ENCODE measurements at regions not wholly inside any gene's neighbourhood (a gene's known extent, or its start where the extent isn't known, plus 50 kb on each side); places are given as distances from the start of the nearest gene placed in this dataset.

- Mint-ChIP-seq H3K36me3 (no peaks in the 10 kb centered on the region), H3K4me3 (no peak overlapping the region), H3K4me1 (no peaks in the 10 kb centered on the region), H3K27me3 (ENCODE audit: low read depth in 2 of 2) (no peaks in the 10 kb centered on the region), H3K9me3 (peaks cover 8 to 9% of the 10 kb centered on the region in 2 donors), H3K27ac (no peak overlapping the region)
- intact Hi-C loops (cut with micrococcal nuclease), result no loop called here
- H3K36me3 ChIP-seq (ENCODE audit: control insufficient read depth, insufficient read depth, low read length), result no peaks in the 10 kb centered on the region
- no peaks in the 10 kb centered on the region for H3K9me3 ChIP-seq (ENCODE audit: control insufficient read depth, insufficient read depth, low read length)
- TF ChIP-seq CTCF (IDR thresholded peaks at IDR 0.05), result no peak
- 92% methylated on average over 3 of the region's 3 CpGs for WGBS (ENCODE audit: insufficient coverage)
- H3K27ac ChIP-seq (ENCODE audit: low read length), result no peak overlapping the region
- H3K4me1 ChIP-seq (ENCODE audit: control insufficient read depth, insufficient read depth, low read length), result no peaks in the 10 kb centered on the region
- H3K27me3 ChIP-seq (ENCODE audit: control insufficient read depth, insufficient read depth, low read length), result no peaks in the 10 kb centered on the region
- H3K4me3 ChIP-seq (ENCODE audit: low read length), result no peak overlapping the region
- DNase-seq, result no peak
- no peak for ATAC-seq
These were observed 771.1 kb downstream of the NR2F1-AS1 start for GRCh38 chr5:92809855-92810465.

- 86% methylated on average over 1 of the region's 1 CpG for WGBS (ENCODE audit: insufficient coverage)
These were observed 772.5 kb downstream of the NR2F1-AS1 start for GRCh38 chr5:92808474-92808873.

GRCh38 chr5:92807085-92807484 is 773.9 kb downstream of the NR2F1-AS1 start:
- H3K4me1 Mint-ChIP-seq, result no peaks in the 10 kb centered on the region
- ATAC-seq, result no peak
- Histone ChIP-seq H3K27me3 (ENCODE audit: control insufficient read depth, insufficient read depth, low read length) (no peaks in the 10 kb centered on the region), H3K4me1 (ENCODE audit: control insufficient read depth, insufficient read depth, low read length) (no peaks in the 10 kb centered on the region), H3K9me3 (ENCODE audit: control insufficient read depth, insufficient read depth, low read length) (no peaks in the 10 kb centered on the region), H3K36me3 (ENCODE audit: control insufficient read depth, insufficient read depth, low read length) (no peaks in the 10 kb centered on the region), H3K27ac (ENCODE audit: low read length) (no peak overlapping the region), H3K4me3 (ENCODE audit: low read length) (no peak overlapping the region)
- no peak overlapping the region for H3K4me3 Mint-ChIP-seq
- intact Hi-C loops (cut with micrococcal nuclease), result no loop called here
- TF ChIP-seq CTCF (IDR thresholded peaks at IDR 0.05), result no peak
- DNase-seq, result no peak
- no peaks in the 10 kb centered on the region for H3K36me3 Mint-ChIP-seq
- H3K27ac Mint-ChIP-seq, result no peak overlapping the region
- no peaks in the 10 kb centered on the region for H3K27me3 Mint-ChIP-seq (ENCODE audit: low read depth in 2 of 2)
- H3K9me3 Mint-ChIP-seq, result peaks cover 2 to 10% of the 10 kb centered on the region in 2 donors
- 89% methylated on average over 3 of the region's 4 CpGs for WGBS (ENCODE audit: insufficient coverage)

More at GRCh38 chr5:92808474-92808873, 772.5 kb downstream of the NR2F1-AS1 start:
- no peak for TF ChIP-seq CTCF (IDR thresholded peaks at IDR 0.05)
- H3K4me3 ChIP-seq (ENCODE audit: low read length), result no peak overlapping the region
- no peaks in the 10 kb centered on the region for H3K27me3 ChIP-seq (ENCODE audit: control insufficient read depth, insufficient read depth, low read length)
- no peak overlapping the region for H3K27ac ChIP-seq (ENCODE audit: low read length)
- no peaks in the 10 kb centered on the region for H3K27me3 Mint-ChIP-seq (ENCODE audit: low read depth in 2 of 2)
- H3K36me3 Mint-ChIP-seq, result no peaks in the 10 kb centered on the region
- peaks cover 6 to 9% of the 10 kb centered on the region in 2 donors for H3K9me3 Mint-ChIP-seq
- intact Hi-C loops (cut with micrococcal nuclease), result no loop called here
- no peak overlapping the region for H3K4me3 Mint-ChIP-seq
- no peaks in the 10 kb centered on the region for H3K36me3 ChIP-seq (ENCODE audit: control insufficient read depth, insufficient read depth, low read length)
- no peak overlapping the region for H3K27ac Mint-ChIP-seq
- no peaks in the 10 kb centered on the region for H3K4me1 ChIP-seq (ENCODE audit: control insufficient read depth, insufficient read depth, low read length)
- DNase-seq (no peak), ATAC-seq (no peak)
- H3K9me3 ChIP-seq (ENCODE audit: control insufficient read depth, insufficient read depth, low read length), result no peaks in the 10 kb centered on the region
- H3K4me1 Mint-ChIP-seq, result no peaks in the 10 kb centered on the region

- H3K27ac ChIP-seq (ENCODE audit: low read length), result no peak overlapping the region
- TF ChIP-seq CTCF (IDR thresholded peaks at IDR 0.05), result no peak
- Mint-ChIP-seq H3K27ac (no peak overlapping the region), H3K9me3 (peaks cover 2 to 9% of the 10 kb centered on the region in 2 donors), H3K4me1 (no peaks in the 10 kb centered on the region), H3K4me3 (no peak overlapping the region), H3K27me3 (ENCODE audit: low read depth in 2 of 2) (no peaks in the 10 kb centered on the region), H3K36me3 (no peaks in the 10 kb centered on the region)
- H3K9me3 ChIP-seq (ENCODE audit: control insufficient read depth, insufficient read depth, low read length), result no peaks in the 10 kb centered on the region
- H3K4me1 ChIP-seq (ENCODE audit: control insufficient read depth, insufficient read depth, low read length), result no peaks in the 10 kb centered on the region
- ATAC-seq (no peak), DNase-seq (no peak)
- no peak overlapping the region for H3K4me3 ChIP-seq (ENCODE audit: low read length)
- intact Hi-C loops (cut with micrococcal nuclease), result no loop called here
- H3K36me3 ChIP-seq (ENCODE audit: control insufficient read depth, insufficient read depth, low read length), result no peaks in the 10 kb centered on the region
- H3K27me3 ChIP-seq (ENCODE audit: control insufficient read depth, insufficient read depth, low read length), result no peaks in the 10 kb centered on the region
These were observed 775.6 kb downstream of the NR2F1-AS1 start for GRCh38 chr5:92805446-92805845.
